MCF 10A (cell line): ENCODE measurements at regions not wholly inside any gene's neighbourhood (a gene's known extent, or its start where the extent isn't known, plus 50 kb on each side); places are given as distances from the start of the nearest gene placed in this dataset.

ENCODE experiments used
- BruUV-seq: library from RNA; stranded (reverse); fragments of 400-500 nt; replicated peaks from 2 replicates; lab custom pipeline; 2021; lab: Mats Ljungman, UMichigan
- CTCF ChIA-PET: fragments of 300-600 bp; sonication (Branson Sonifier 250); formaldehyde crosslinking; extraction: SDS; loops from one replicate; lab custom pipeline; 2021; ENCODE audit warnings: antibody characterized with exemption, inconsistent platforms; lab: Yijun Ruan, JAX
- POLR2A ChIA-PET: fragments of 300-600, 350-650 bp; sonication (Branson Sonifier 250); formaldehyde crosslinking; extraction: SDS; loops from one replicate; lab custom pipeline; 2020; ENCODE audit warnings: antibody characterized with exemption, inconsistent platforms; lab: Yijun Ruan, JAX
- DNase-seq: peaks from one replicate; pipeline ENCODE4 v3.0.0-alpha.2; 2018; ENCODE audit not compliant: unreplicated experiment
- H3K27ac Mint-ChIP-seq: one replicate; pipeline ENCODE4 v1.8.0; 2022; ENCODE audit warnings: mild to moderate bottlenecking, low read depth, mixed read lengths; ENCODE audit not compliant: unreplicated experiment
- H3K27me3 Mint-ChIP-seq: one replicate; pipeline ENCODE4 v1.8.0; 2022; ENCODE audit warnings: mixed read lengths; ENCODE audit not compliant: insufficient read depth, unreplicated experiment
- H3K36me3 Mint-ChIP-seq: one replicate; pipeline ENCODE4 v1.8.0; 2022; ENCODE audit warnings: mild to moderate bottlenecking, moderate library complexity, mixed read lengths; ENCODE audit not compliant: insufficient read depth, unreplicated experiment
- H3K4me1 Mint-ChIP-seq: one replicate; pipeline ENCODE4 v1.8.0; 2022; ENCODE audit warnings: mixed read lengths; ENCODE audit not compliant: insufficient read depth, unreplicated experiment
- H3K4me3 Mint-ChIP-seq: one replicate; pipeline ENCODE4 v1.8.0; 2022; ENCODE audit warnings: mild to moderate bottlenecking, moderate library complexity, mixed read lengths; ENCODE audit not compliant: unreplicated experiment
- H3K9me3 Mint-ChIP-seq: one replicate; pipeline ENCODE4 v1.8.0; 2022; ENCODE audit warnings: mixed read lengths; ENCODE audit not compliant: unreplicated experiment
- intact Hi-C: fragments of 100-400 bp; cut with micrococcal nuclease; formaldehyde crosslinking; loops from 2 replicates; pipeline ENCODE4 v1.14.1; 2022
- TF ChIP-seq, protein P1 (sequence below): fragments of 200-600 bp; IDR thresholded peaks from one replicate; pipeline ENCODE4 v1.8.0; 2022; ENCODE audit warnings: antibody characterized with exemption, mild to moderate bottlenecking; ENCODE audit not compliant: unreplicated experiment

- no peaks in the 10 kb centered on the region for H3K27me3 Mint-ChIP-seq
- ChIA-PET CTCF (interaction anchor here (0.6 to 0.7 kb wide), 2 partner anchors 137 to 340 kb away, joined by 4 read pairs; no protein-coding TSS in a partner anchor), POLR2A (no interaction called here)
- no peak overlapping the region for H3K27ac Mint-ChIP-seq
- intact Hi-C loops: no loop called here
- no TSS peak for BruUV-seq
- no peak for DNase-seq
- H3K4me1 Mint-ChIP-seq: peaks cover 8% of the 10 kb centered on the region
- no peak overlapping the region for H3K4me3 Mint-ChIP-seq
- no peaks in the 10 kb centered on the region for H3K9me3 Mint-ChIP-seq
- TF ChIP-seq, protein P1, sequence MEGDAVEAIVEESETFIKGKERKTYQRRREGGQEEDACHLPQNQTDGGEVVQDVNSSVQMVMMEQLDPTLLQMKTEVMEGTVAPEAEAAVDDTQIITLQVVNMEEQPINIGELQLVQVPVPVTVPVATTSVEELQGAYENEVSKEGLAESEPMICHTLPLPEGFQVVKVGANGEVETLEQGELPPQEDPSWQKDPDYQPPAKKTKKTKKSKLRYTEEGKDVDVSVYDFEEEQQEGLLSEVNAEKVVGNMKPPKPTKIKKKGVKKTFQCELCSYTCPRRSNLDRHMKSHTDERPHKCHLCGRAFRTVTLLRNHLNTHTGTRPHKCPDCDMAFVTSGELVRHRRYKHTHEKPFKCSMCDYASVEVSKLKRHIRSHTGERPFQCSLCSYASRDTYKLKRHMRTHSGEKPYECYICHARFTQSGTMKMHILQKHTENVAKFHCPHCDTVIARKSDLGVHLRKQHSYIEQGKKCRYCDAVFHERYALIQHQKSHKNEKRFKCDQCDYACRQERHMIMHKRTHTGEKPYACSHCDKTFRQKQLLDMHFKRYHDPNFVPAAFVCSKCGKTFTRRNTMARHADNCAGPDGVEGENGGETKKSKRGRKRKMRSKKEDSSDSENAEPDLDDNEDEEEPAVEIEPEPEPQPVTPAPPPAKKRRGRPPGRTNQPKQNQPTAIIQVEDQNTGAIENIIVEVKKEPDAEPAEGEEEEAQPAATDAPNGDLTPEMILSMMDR: no peak
- H3K36me3 Mint-ChIP-seq: no peaks in the 10 kb centered on the region
Observed at GRCh38 chr16:27730661-27731210, 180.8 kb downstream of the KATNIP start.

DNA sequence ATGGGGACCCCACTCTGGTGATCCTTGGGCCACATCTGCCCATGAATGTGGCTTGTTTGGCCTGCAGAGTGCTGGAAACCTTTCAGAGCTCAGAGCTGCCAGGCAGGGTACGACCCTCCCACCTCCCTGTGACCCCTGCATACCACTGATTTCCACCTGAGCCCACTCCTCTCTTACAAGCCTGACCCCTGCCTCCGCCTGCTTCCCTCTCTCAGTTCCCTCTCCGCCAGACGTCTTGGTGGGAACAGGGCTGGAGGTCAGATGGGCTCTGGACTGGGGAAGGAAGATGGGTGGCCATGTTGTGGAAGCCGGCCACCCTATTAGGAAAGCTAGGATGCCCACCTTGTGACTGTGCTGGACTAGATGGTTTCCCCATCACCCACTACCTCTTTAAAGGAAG, 185.1 kb downstream of the KATNIP start:
- Mint-ChIP-seq H3K36me3 (peaks cover 12% of the 10 kb centered on the region), H3K27me3 (no peaks in the 10 kb centered on the region), H3K4me3 (no peak overlapping the region), H3K9me3 (no peaks in the 10 kb centered on the region), H3K4me1 (no peaks in the 10 kb centered on the region), H3K27ac (no peak overlapping the region)
- POLR2A ChIA-PET: no interaction called here
- CTCF ChIA-PET: no interaction called here
- BruUV-seq: no TSS peak
- no peak for DNase-seq
- intact Hi-C loops: no loop called here
- TF ChIP-seq, protein P1: no peak

- intact Hi-C loops: no loop called here
- CTCF ChIA-PET: no interaction called here
- Mint-ChIP-seq H3K27ac (no peak overlapping the region), H3K27me3 (no peaks in the 10 kb centered on the region), H3K4me3 (no peak overlapping the region), H3K9me3 (no peaks in the 10 kb centered on the region), H3K36me3 (peaks cover 12% of the 10 kb centered on the region), H3K4me1 (no peaks in the 10 kb centered on the region)
- no peak for DNase-seq
- no TSS peak for BruUV-seq
- TF ChIP-seq, protein P1: no peak
- POLR2A ChIA-PET: no interaction called here
Observed at GRCh38 chr16:27736431-27736830, 186.5 kb downstream of the KATNIP start.

DNA sequence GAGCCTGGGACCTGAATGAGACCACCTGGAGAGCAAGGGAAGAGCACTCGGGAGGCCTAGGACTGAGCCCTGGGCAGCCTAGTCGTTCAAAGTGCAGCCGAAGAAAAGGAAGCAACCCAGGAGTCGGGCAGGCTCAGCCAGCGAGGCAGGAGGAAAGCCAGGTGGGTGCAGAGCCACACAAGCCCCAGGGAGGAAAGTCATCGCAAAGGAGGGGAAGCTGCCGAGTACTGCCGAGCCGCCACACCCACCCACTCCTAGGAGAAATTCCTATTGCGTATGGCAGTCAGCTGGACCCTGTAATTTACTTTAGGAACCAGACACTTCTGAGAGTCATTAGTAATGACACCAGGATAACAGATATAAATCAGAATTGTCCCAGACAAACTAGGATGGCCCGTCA, 187.6 kb downstream of the KATNIP start:
- ChIA-PET CTCF (no interaction called here), POLR2A (no interaction called here)
- H3K36me3 Mint-ChIP-seq: peaks cover 12% of the 10 kb centered on the region
- no TSS peak for BruUV-seq
- no peaks in the 10 kb centered on the region for H3K27me3 Mint-ChIP-seq
- TF ChIP-seq, protein P1: no peak
- intact Hi-C loops: no loop called here
- H3K9me3 Mint-ChIP-seq: no peaks in the 10 kb centered on the region
- no peak for DNase-seq
- no peak overlapping the region for H3K4me3 Mint-ChIP-seq
- no peak overlapping the region for H3K27ac Mint-ChIP-seq
- no peaks in the 10 kb centered on the region for H3K4me1 Mint-ChIP-seq
